MCF 10A (cell line): ENCODE measurements at regions not wholly inside any gene's neighbourhood (a gene's known extent, or its start where the extent isn't known, plus 50 kb on each side); places are given as distances from the start of the nearest gene placed in this dataset.

Source experiments
- BruUV-seq: library from RNA; stranded (reverse); fragments of 400-500 nt; replicated peaks from 2 replicates; lab custom pipeline; 2021; lab: Mats Ljungman, UMichigan
- CTCF ChIA-PET: fragments of 300-600 bp; sonication (Branson Sonifier 250); formaldehyde crosslinking; extraction: SDS; loops from one replicate; lab custom pipeline; 2021; ENCODE audit warnings: antibody characterized with exemption, inconsistent platforms; lab: Yijun Ruan, JAX
- POLR2A ChIA-PET: fragments of 300-600, 350-650 bp; sonication (Branson Sonifier 250); formaldehyde crosslinking; extraction: SDS; loops from one replicate; lab custom pipeline; 2020; ENCODE audit warnings: antibody characterized with exemption, inconsistent platforms; lab: Yijun Ruan, JAX
- DNase-seq: peaks from one replicate; pipeline ENCODE4 v3.0.0-alpha.2; 2018; ENCODE audit not compliant: unreplicated experiment
- H3K27ac Mint-ChIP-seq: one replicate; pipeline ENCODE4 v1.8.0; 2022; ENCODE audit warnings: mild to moderate bottlenecking, low read depth, mixed read lengths; ENCODE audit not compliant: unreplicated experiment
- H3K27me3 Mint-ChIP-seq: one replicate; pipeline ENCODE4 v1.8.0; 2022; ENCODE audit warnings: mixed read lengths; ENCODE audit not compliant: insufficient read depth, unreplicated experiment
- H3K36me3 Mint-ChIP-seq: one replicate; pipeline ENCODE4 v1.8.0; 2022; ENCODE audit warnings: mild to moderate bottlenecking, moderate library complexity, mixed read lengths; ENCODE audit not compliant: insufficient read depth, unreplicated experiment
- H3K4me1 Mint-ChIP-seq: one replicate; pipeline ENCODE4 v1.8.0; 2022; ENCODE audit warnings: mixed read lengths; ENCODE audit not compliant: insufficient read depth, unreplicated experiment
- H3K4me3 Mint-ChIP-seq: one replicate; pipeline ENCODE4 v1.8.0; 2022; ENCODE audit warnings: mild to moderate bottlenecking, moderate library complexity, mixed read lengths; ENCODE audit not compliant: unreplicated experiment
- H3K9me3 Mint-ChIP-seq: one replicate; pipeline ENCODE4 v1.8.0; 2022; ENCODE audit warnings: mixed read lengths; ENCODE audit not compliant: unreplicated experiment
- intact Hi-C: fragments of 100-400 bp; cut with micrococcal nuclease; formaldehyde crosslinking; loops from 2 replicates; pipeline ENCODE4 v1.14.1; 2022
- TF ChIP-seq, protein P1 (sequence below): fragments of 200-600 bp; IDR thresholded peaks from one replicate; pipeline ENCODE4 v1.8.0; 2022; ENCODE audit warnings: antibody characterized with exemption, mild to moderate bottlenecking; ENCODE audit not compliant: unreplicated experiment

DNA sequence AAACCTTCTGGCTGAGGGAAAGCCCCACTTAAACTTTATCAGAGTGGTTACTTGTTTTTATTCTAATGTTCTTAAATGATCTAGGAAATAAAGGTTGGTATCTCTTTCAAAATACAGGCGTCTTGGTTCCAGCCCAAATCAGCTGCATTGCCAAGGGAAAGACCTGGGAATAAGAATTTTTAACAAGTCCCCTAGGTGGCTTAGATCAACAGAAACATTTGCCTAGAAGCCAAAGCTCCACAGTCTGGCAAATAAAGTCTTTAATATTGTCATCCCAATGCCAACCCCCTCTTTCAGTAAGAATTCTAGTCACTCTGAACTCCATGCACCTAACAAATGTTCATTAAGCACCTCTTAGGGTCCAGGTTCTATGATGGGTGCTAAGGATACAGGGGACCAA is 66.8 kb downstream of the ARL6IP4 start:
- POLR2A ChIA-PET = no interaction called here

DNA sequence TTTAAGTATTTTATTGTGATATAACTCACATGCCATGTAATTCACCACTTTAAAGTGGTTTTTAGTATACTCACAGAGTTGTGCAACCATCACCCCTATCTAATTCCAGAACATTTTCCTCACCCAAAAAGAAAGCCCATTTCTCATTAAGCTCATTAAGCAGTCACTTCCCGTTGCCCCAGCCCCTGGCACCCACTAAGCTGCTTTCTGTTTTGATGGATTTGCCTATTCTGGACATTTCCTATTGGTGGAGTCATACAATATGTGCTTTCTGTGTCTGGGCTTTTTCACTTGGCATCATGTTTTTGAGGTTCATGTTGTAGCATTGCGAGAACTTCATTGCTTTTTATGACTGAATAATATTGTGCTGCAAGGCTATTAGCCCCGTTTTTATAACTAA is 66.0 kb downstream of the ARL6IP4 start:
- CTCF ChIA-PET = interaction anchor here (0.6 to 4.6 kb wide), 4 partner anchors 9 to 311 kb away, joined by 3 to 26 read pairs (median 4); no protein-coding TSS in a partner anchor
- H3K27ac Mint-ChIP-seq = no peak overlapping the region
- no peak overlapping the region for H3K4me3 Mint-ChIP-seq
- DNase-seq = no peak
- intact Hi-C loops = no loop called here
- H3K4me1 Mint-ChIP-seq = peaks cover 15% of the 10 kb centered on the region
- POLR2A ChIA-PET = no interaction called here
- no TSS peak for BruUV-seq
- no peaks in the 10 kb centered on the region for H3K27me3 Mint-ChIP-seq
- TF ChIP-seq, protein P1, sequence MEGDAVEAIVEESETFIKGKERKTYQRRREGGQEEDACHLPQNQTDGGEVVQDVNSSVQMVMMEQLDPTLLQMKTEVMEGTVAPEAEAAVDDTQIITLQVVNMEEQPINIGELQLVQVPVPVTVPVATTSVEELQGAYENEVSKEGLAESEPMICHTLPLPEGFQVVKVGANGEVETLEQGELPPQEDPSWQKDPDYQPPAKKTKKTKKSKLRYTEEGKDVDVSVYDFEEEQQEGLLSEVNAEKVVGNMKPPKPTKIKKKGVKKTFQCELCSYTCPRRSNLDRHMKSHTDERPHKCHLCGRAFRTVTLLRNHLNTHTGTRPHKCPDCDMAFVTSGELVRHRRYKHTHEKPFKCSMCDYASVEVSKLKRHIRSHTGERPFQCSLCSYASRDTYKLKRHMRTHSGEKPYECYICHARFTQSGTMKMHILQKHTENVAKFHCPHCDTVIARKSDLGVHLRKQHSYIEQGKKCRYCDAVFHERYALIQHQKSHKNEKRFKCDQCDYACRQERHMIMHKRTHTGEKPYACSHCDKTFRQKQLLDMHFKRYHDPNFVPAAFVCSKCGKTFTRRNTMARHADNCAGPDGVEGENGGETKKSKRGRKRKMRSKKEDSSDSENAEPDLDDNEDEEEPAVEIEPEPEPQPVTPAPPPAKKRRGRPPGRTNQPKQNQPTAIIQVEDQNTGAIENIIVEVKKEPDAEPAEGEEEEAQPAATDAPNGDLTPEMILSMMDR = no peak
- no peaks in the 10 kb centered on the region for H3K9me3 Mint-ChIP-seq
- no peaks in the 10 kb centered on the region for H3K36me3 Mint-ChIP-seq

More for the DNA sequence above, 66.8 kb downstream of the ARL6IP4 start:
- Mint-ChIP-seq H3K36me3 (no peaks in the 10 kb centered on the region), H3K9me3 (no peaks in the 10 kb centered on the region), H3K27me3 (no peaks in the 10 kb centered on the region), H3K27ac (no peak overlapping the region), H3K4me3 (no peak overlapping the region), H3K4me1 (peaks cover 15% of the 10 kb centered on the region)
- no TSS peak for BruUV-seq
- TF ChIP-seq, protein P1 = no peak
- no peak for DNase-seq
- CTCF ChIA-PET = interaction anchor here (0.8 to 1.1 kb wide), 2 partner anchors 24 to 33 kb away, joined by 4 read pairs; no protein-coding TSS in a partner anchor
- intact Hi-C loops = no loop called here

DNA sequence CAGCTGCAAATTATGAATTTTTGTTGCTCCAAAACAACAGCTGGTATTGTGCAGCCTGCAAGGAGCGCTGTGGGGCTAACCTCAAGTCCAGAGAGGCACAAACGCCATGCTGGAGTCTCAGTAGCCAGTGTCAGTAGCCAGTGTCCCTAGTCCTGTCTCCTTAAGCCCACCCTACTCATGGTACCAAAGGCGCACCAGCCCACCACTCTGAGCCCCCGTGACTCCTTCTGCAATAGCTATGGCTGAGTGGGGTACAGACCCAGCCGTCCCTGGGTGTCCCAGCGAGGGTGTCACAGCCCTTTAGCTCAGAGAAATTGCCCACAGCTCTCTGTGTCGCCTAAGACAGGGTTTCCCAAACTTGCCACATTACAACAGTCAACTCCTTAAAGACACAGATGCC is 65.2 kb downstream of the ARL6IP4 start:
- POLR2A ChIA-PET = interaction anchor here (0.7 to 2.2 kb wide), 2 partner anchors 71 to 188 kb away, joined by 3 to 8 read pairs; partner anchors contain the start of gene MTRFR
- BruUV-seq = no TSS peak
- TF ChIP-seq, protein P1 = no peak
- peaks cover 15% of the 10 kb centered on the region for H3K4me1 Mint-ChIP-seq
- intact Hi-C loops = no loop called here
- DNase-seq = no peak
- CTCF ChIA-PET = interaction anchor here (0.5 to 4.6 kb wide), 6 partner anchors 8 to 198 kb away, joined by 3 to 26 read pairs (median 3); no protein-coding TSS in a partner anchor
- H3K9me3 Mint-ChIP-seq = no peaks in the 10 kb centered on the region
- H3K27ac Mint-ChIP-seq = no peak overlapping the region
- H3K36me3 Mint-ChIP-seq = no peaks in the 10 kb centered on the region
- H3K4me3 Mint-ChIP-seq = no peak overlapping the region
- H3K27me3 Mint-ChIP-seq = no peaks in the 10 kb centered on the region

DNA sequence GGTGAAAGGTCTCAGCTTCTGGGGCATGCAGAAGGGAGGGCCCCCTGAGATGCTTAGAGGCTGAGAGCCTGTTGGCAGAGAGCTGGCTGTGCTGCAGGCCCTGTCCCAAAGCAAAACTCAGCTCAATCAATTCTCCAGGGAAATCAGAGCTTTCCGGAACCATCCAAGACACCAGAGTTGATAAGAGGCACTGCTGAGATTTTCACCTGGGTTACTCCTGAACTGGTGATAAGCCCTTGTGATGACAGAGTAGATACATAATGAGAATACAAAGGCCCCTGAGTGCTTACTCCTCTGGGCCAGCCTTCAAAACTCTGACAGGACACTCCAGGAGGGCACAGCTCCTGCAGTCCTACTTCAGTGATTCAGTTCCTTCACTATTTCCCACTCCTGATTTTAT is 63.9 kb downstream of the ARL6IP4 start:
- POLR2A ChIA-PET = interaction anchor here (2.2 kb wide), 1 partner anchor 72 kb away, joined by 8 read pairs; no protein-coding TSS in a partner anchor

More for the DNA sequence above, 63.9 kb downstream of the ARL6IP4 start:
- no peaks in the 10 kb centered on the region for H3K9me3 Mint-ChIP-seq
- H3K36me3 Mint-ChIP-seq = no peaks in the 10 kb centered on the region
- H3K4me1 Mint-ChIP-seq = peaks cover 3% of the 10 kb centered on the region
- no peak for DNase-seq
- intact Hi-C loops = no loop called here
- CTCF ChIA-PET = interaction anchor here (0.6 to 4.6 kb wide), 12 partner anchors 15 to 256 kb away, joined by 3 to 26 read pairs (median 4); partner anchors contain the start of gene MPHOSPH9
- H3K4me3 Mint-ChIP-seq = no peak overlapping the region
- H3K27ac Mint-ChIP-seq = no peak overlapping the region
- H3K27me3 Mint-ChIP-seq = no peaks in the 10 kb centered on the region
- TF ChIP-seq, protein P1 = no peak
- BruUV-seq = no TSS peak
